Astrocyte (in vitro differentiated cells and primary cell): ENCODE measurements at regions not wholly inside any gene's neighbourhood (a gene's known extent, or its start where the extent isn't known, plus 50 kb on each side); places are given as distances from the start of the nearest gene placed in this dataset.

Experiments
- DNase-seq: peaks from one replicate; pipeline ENCODE4 v3.0.0-alpha.2; 2010; ENCODE audit warnings: low read depth
- FAIRE-seq: peaks from 2 replicates; lab custom pipeline; 2011; peaks lifted over from hg19 to GRCh38; lab: Jason Lieb, UNC
- H2AFZ ChIP-seq: 2 replicates; pipeline ENCODE4 v1.6.0; 2012; ENCODE audit warnings: low read depth, low read length, inconsistent platforms
- H3K27ac ChIP-seq: 2 replicates; pipeline ENCODE4 v1.5.1; 2011; ENCODE audit warnings: low read depth, low read length, inconsistent platforms
- H3K27me3 ChIP-seq: 2 replicates; pipeline ENCODE4 v1.6.0; 2011; ENCODE audit warnings: low read length, inconsistent platforms; ENCODE audit not compliant: insufficient read depth
- H3K36me3 ChIP-seq: 2 replicates; pipeline ENCODE4 v1.5.1; 2011; ENCODE audit warnings: low read length, inconsistent platforms; ENCODE audit not compliant: insufficient read depth
- H3K4me1 ChIP-seq: 2 replicates; pipeline ENCODE4 v1.5.1; 2011; ENCODE audit warnings: low read length, inconsistent platforms; ENCODE audit not compliant: insufficient read depth
- H3K4me2 ChIP-seq: 2 replicates; pipeline ENCODE4 v1.6.0; 2012; ENCODE audit warnings: low read length, inconsistent platforms
- H3K4me3 ChIP-seq: 2 replicates; pipeline ENCODE4 v1.5.1; 2011; ENCODE audit warnings: low read depth, mild to moderate bottlenecking, low read length, inconsistent platforms; ENCODE audit not compliant: insufficient read depth
- H3K79me2 ChIP-seq: 2 replicates; pipeline ENCODE4 v1.6.0; 2012; ENCODE audit warnings: mild to moderate bottlenecking, low read length, inconsistent platforms; ENCODE audit not compliant: insufficient read depth
- H3K9ac ChIP-seq: 2 replicates; pipeline ENCODE4 v1.6.0; 2012; ENCODE audit warnings: mild to moderate bottlenecking, low read length, inconsistent platforms
- H3K9me3 ChIP-seq: 2 replicates; pipeline ENCODE4 v1.5.1; 2012; ENCODE audit warnings: low read depth, mild to moderate bottlenecking, low read length, inconsistent platforms; ENCODE audit not compliant: insufficient read depth
- H4K20me1 ChIP-seq: 2 replicates; pipeline ENCODE4 v1.6.0; 2012; ENCODE audit warnings: low read length, inconsistent platforms; ENCODE audit not compliant: insufficient read depth
- H3K27ac Mint-ChIP-seq: one replicate; pipeline ENCODE4 v1.8.0; 2021; ENCODE audit warnings: mild to moderate bottlenecking, mixed read lengths; ENCODE audit not compliant: unreplicated experiment
- H3K27me3 Mint-ChIP-seq: one replicate; pipeline ENCODE4 v1.8.0; 2021; ENCODE audit warnings: low read depth, mixed read lengths; ENCODE audit not compliant: unreplicated experiment
- H3K36me3 Mint-ChIP-seq: one replicate; pipeline ENCODE4 v1.8.0; 2021; ENCODE audit warnings: low read depth, mixed read lengths; ENCODE audit not compliant: unreplicated experiment
- H3K4me1 Mint-ChIP-seq: one replicate; pipeline ENCODE4 v1.8.0; 2021; ENCODE audit warnings: low read depth, mixed read lengths; ENCODE audit not compliant: unreplicated experiment
- H3K4me3 Mint-ChIP-seq: one replicate; pipeline ENCODE4 v1.8.0; 2021; ENCODE audit warnings: mild to moderate bottlenecking, moderate library complexity, mixed read lengths; ENCODE audit not compliant: unreplicated experiment
- H3K9me3 Mint-ChIP-seq: one replicate; pipeline ENCODE4 v1.8.0; 2021; ENCODE audit warnings: mild to moderate bottlenecking, mixed read lengths; ENCODE audit not compliant: unreplicated experiment
- EZH2 ChIP-seq: IDR thresholded peaks from 2 replicates; pipeline ENCODE4 v1.6.1; 2012; ENCODE audit warnings: mild to moderate bottlenecking, low read length, inconsistent platforms; ENCODE audit not compliant: insufficient read depth
- TF ChIP-seq, protein P1 (sequence below): IDR thresholded peaks from 2 replicates; pipeline ENCODE4 v1.5.1; 2011; ENCODE audit warnings: low read depth, mild to moderate bottlenecking, inconsistent platforms, low read length, moderate library complexity; ENCODE audit not compliant: insufficient read depth

DNA sequence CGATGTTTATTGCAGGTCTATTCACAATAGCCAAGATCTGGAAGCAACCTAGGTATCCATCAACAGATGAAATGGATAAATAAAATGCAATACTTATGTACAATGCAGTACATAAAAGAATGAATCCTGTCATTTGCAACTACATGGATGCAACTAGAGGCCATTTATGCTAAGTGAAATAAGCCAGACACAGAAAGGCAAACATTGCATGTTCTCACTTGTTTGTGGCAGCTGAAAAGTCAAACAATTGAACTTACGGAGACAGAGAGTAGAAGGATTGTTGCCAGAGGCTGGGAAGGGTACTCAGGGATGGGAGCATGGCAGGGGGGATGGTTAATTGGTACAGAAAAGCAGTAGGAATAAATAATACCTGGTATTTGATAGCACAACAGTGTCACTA is 563.9 kb downstream of the TMX3 start:
- Histone ChIP-seq H3K4me2 (no peak overlapping the region), H3K9ac (no peak overlapping the region), H4K20me1 (no peaks in the 10 kb centered on the region), H3K4me3 (no peak overlapping the region), H3K27ac (no peak overlapping the region), H3K9me3 (no peaks in the 10 kb centered on the region), H3K4me1 (no peaks in the 10 kb centered on the region), H3K36me3 (no peaks in the 10 kb centered on the region), H3K27me3 (no peaks in the 10 kb centered on the region), H2AFZ (no peak overlapping the region), H3K79me2 (no peaks in the 10 kb centered on the region)
- Mint-ChIP-seq H3K9me3 (peaks cover 2% of the 10 kb centered on the region), H3K27me3 (no peaks in the 10 kb centered on the region), H3K4me3 (no peak overlapping the region), H3K27ac (no peak overlapping the region), H3K36me3 (no peaks in the 10 kb centered on the region), H3K4me1 (peaks cover 12% of the 10 kb centered on the region)
- TF ChIP-seq, protein P1, sequence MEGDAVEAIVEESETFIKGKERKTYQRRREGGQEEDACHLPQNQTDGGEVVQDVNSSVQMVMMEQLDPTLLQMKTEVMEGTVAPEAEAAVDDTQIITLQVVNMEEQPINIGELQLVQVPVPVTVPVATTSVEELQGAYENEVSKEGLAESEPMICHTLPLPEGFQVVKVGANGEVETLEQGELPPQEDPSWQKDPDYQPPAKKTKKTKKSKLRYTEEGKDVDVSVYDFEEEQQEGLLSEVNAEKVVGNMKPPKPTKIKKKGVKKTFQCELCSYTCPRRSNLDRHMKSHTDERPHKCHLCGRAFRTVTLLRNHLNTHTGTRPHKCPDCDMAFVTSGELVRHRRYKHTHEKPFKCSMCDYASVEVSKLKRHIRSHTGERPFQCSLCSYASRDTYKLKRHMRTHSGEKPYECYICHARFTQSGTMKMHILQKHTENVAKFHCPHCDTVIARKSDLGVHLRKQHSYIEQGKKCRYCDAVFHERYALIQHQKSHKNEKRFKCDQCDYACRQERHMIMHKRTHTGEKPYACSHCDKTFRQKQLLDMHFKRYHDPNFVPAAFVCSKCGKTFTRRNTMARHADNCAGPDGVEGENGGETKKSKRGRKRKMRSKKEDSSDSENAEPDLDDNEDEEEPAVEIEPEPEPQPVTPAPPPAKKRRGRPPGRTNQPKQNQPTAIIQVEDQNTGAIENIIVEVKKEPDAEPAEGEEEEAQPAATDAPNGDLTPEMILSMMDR, result no peak
- no peak for TF ChIP-seq EZH2
- no peak for FAIRE-seq
- no peak for DNase-seq

DNA sequence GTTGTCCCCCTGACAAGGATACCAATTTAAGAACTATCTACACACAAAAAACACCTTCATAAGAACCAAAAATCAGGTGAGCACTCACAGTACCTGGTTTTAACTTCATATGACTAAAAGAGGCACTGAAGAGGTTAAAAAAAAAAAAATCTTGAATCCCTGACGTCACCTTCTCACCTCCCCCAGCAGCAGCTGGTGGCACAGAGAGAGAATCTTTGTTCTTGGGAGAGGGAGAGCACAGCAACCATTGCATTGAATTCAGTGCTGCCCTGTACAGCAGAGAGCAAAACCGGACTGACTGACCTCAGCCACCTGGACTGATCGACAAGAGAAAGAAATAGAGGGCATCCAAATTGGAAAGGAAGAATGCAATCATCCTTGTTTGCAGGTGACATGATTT is 566.0 kb downstream of the TMX3 start:
- Mint-ChIP-seq H3K4me3 (no peak overlapping the region), H3K9me3 (peaks cover 2% of the 10 kb centered on the region), H3K4me1 (peaks cover 12% of the 10 kb centered on the region), H3K27me3 (no peaks in the 10 kb centered on the region), H3K27ac (peak overlapping the region; percentile 55), H3K36me3 (no peaks in the 10 kb centered on the region)
- H4K20me1 ChIP-seq, result no peaks in the 10 kb centered on the region
- no peak overlapping the region for H3K27ac ChIP-seq
- no peaks in the 10 kb centered on the region for H3K36me3 ChIP-seq
- FAIRE-seq (no peak), DNase-seq (no peak)
- H3K27me3 ChIP-seq, result no peaks in the 10 kb centered on the region
- H3K4me1 ChIP-seq, result no peaks in the 10 kb centered on the region
- H3K4me3 ChIP-seq, result no peak overlapping the region
- H3K4me2 ChIP-seq, result no peak overlapping the region
- no peak overlapping the region for H2AFZ ChIP-seq
- no peak for TF ChIP-seq EZH2
- TF ChIP-seq, protein P1, result no peak
- H3K9ac ChIP-seq, result no peak overlapping the region
- H3K9me3 ChIP-seq, result no peaks in the 10 kb centered on the region
- H3K79me2 ChIP-seq, result no peaks in the 10 kb centered on the region

DNA sequence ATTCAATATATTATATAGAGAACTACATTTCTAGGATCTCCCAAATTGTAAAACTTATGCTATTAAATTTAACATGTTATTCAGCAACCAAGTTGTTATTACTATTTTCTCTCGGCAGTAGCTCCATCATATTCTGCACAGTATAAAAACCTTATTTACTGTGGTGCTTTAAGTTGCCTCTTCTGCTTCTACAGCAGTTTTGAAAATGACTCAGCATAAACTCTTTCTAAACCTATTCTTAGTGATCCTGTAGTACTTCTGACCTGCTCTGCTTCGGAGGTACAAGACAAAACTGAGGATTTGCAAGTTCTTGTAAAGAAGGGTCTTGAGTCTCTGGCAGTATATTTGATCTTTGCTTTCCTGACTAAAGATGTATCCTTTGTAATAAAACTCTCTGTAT is 567.2 kb downstream of the TMX3 start:
- Mint-ChIP-seq H3K27me3 (no peaks in the 10 kb centered on the region), H3K36me3 (no peaks in the 10 kb centered on the region), H3K9me3 (peaks cover 2% of the 10 kb centered on the region), H3K27ac (peak overlapping the region; percentile 58), H3K4me1 (peaks cover 12% of the 10 kb centered on the region), H3K4me3 (no peak overlapping the region)
- Histone ChIP-seq H3K27ac (no peak overlapping the region), H3K4me3 (no peak overlapping the region), H3K9ac (no peak overlapping the region), H3K79me2 (no peaks in the 10 kb centered on the region), H3K4me2 (no peak overlapping the region), H3K9me3 (no peaks in the 10 kb centered on the region), H3K4me1 (no peaks in the 10 kb centered on the region), H3K27me3 (no peaks in the 10 kb centered on the region), H4K20me1 (no peaks in the 10 kb centered on the region), H3K36me3 (no peaks in the 10 kb centered on the region), H2AFZ (no peak overlapping the region)
- no peak for FAIRE-seq
- DNase-seq, result peak; percentile 8
- TF ChIP-seq EZH2, result no peak
- TF ChIP-seq, protein P1, result no peak
